GM12873 (cell line): ENCODE measurements at regions not wholly inside any gene's neighbourhood (a gene's known extent, or its start where the extent isn't known, plus 50 kb on each side); places are given as distances from the start of the nearest gene placed in this dataset.

Experiments used
- CTCF ChIP-seq: IDR thresholded peaks from 2 replicates; pipeline ENCODE4 v1.5.1; 2012; ENCODE audit warnings: low read depth, mild to moderate bottlenecking, moderate library complexity, low read length, control low read depth; ENCODE audit not compliant: insufficient read depth; ENCODE audit errors: missing control alignments

- no peak for TF ChIP-seq CTCF
These were observed 109.0 kb upstream of the TBL1XR1 start for GRCh38 chr3:177306252-177306651.

DNA sequence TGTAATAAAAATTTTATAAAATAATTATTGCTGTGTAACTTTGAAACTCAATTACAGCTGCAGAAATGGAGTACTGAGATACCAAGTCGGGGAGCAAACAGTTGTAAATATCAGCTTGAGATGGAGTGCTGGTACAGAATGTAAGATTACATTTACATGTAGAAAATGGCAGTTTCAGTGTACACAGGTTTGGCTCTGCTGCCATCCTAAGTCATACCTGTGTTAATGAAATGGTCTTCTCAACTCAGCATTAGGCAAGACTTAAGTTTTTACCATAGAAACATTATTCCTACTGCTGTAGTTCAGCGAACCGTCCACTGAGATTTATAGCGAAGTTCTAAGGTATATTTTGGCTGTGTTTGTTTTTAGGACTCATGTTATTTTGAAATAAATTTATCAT is 110.1 kb upstream of the TBL1XR1 start:
- no peak for TF ChIP-seq CTCF

GRCh38 chr3:177307826-177308225 is 110.5 kb upstream of the TBL1XR1 start:
- TF ChIP-seq CTCF = no peak

- TF ChIP-seq CTCF = no peak
These were observed 111.0 kb upstream of the TBL1XR1 start for GRCh38 chr3:177308286-177308685.

DNA sequence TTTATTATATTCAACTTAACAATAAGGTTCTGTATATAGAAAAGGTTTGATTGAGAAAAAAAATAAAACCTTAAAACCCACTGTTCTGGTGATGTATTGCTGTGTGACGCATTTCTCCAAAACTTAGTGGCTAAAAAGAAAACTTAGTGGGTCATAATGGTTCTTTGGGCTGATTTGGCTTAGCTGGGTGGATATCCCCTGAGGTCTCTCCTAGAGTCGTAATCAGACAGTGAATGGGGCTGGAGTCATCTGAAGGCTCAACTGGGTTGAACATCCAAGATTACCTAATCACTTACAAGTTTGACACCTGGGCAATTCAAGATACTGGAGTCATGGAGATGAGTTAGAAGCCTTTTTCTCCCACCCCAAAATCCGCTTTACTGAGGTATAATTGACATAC is 111.6 kb upstream of the TBL1XR1 start:
- no peak for TF ChIP-seq CTCF

DNA sequence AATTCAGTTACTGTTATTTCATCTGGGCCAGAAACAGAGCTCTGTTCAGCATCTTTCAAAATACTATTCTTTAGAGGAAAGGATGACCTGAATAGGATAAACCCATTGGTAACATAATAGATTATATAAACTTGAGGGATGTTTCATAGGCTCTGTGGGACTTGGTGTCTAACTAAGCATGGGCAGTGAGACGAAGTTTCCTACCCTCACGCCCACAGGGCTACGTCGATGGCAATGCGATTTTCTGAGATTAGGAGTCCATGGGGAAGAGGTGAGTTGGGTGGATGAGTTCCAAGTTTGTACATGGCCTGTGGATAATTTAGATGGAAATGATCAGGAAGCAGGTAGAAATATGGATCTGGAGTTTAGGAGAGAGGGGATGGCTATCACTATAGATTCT is 115.2 kb upstream of the TBL1XR1 start:
- TF ChIP-seq CTCF = no peak

- TF ChIP-seq CTCF = no peak
These were observed 117.6 kb upstream of the TBL1XR1 start for GRCh38 chr3:177314897-177315296.
